HG02798 (cell line): ENCODE measurements at regions not wholly inside any gene's neighbourhood (a gene's known extent, or its start where the extent isn't known, plus 50 kb on each side); places are given as distances from the start of the nearest gene placed in this dataset.

ENCODE experiments used
- ATAC-seq: cut with Tn5 transposase; IDR thresholded peaks from one replicate; pipeline ENCODE4 v1.9.1; 2021; ENCODE audit warnings: mild to moderate bottlenecking; ENCODE audit not compliant: unreplicated experiment, poor library complexity

DNA sequence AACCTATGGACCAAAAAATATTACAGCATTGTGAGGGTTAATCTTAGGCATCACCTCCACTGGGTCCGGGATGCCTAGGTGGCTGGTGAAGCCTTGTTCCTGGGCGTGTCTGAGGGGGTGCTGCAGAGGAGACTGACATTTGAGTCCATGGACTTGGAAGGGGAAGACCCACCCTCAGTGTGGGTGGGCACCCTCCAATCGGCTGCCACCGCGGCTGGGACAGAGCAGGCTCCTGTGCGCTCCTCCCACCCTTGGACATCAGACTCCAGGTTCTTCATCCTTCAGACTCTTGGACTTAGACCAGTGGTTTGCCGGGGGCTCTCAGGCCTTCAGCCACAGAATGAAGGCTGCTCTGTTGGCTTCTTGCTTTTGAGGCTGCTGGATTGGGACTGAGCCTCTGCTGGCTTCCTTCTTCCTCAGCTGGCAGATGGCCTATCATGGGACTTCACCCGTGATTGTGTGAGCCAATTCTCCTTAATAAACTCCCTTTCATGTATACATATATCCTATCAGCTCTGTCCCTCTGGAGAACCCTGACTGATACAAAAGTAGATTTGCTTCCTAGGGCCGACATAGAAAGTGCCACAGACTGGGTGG, 113.1 kb downstream of the TTLL2 start:
- ATAC-seq: no peak

DNA sequence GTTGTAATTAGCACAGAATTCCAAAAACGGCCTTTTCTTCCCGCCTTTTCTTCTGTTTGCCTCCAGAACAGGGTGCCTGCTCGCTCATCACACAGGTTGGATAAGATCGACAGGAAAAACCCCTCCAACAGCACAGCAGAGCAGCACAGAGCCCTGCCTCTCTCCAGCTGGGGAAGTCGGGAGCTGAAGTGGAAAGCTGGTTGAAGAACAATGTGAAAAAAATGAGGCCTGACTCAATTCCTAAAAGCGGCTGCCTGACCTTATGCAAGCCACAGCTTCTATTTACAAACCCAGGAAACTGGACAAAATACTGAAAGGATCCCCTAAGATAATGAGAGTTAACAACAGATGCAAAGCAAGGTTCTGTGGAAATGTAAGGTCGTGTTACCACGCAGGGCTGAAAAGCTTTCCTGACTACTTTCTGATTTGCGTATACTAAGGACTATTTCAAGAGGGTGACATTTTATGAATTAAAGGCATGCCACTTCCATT, 116.9 kb downstream of the TTLL2 start:
- no peak for ATAC-seq

DNA sequence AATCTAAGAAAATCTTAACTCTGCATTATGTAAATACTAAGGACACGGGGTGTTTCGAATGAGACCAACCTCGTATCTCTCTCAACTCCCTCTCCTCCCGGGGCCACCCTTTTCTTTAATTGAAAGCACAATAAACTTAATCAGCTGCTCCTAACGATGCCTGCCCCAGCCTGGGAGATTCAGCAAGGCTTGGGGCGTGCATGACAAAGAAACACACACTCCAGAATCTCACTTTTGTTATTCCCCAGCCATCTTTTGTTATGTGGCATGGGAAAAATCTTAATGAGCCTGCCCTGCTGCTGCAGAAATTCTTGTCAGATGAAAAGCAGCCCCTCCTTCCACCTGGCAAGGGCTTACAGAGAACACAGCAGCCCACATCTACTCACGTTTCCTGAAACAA, 117.4 kb downstream of the TTLL2 start:
- ATAC-seq: no peak

DNA sequence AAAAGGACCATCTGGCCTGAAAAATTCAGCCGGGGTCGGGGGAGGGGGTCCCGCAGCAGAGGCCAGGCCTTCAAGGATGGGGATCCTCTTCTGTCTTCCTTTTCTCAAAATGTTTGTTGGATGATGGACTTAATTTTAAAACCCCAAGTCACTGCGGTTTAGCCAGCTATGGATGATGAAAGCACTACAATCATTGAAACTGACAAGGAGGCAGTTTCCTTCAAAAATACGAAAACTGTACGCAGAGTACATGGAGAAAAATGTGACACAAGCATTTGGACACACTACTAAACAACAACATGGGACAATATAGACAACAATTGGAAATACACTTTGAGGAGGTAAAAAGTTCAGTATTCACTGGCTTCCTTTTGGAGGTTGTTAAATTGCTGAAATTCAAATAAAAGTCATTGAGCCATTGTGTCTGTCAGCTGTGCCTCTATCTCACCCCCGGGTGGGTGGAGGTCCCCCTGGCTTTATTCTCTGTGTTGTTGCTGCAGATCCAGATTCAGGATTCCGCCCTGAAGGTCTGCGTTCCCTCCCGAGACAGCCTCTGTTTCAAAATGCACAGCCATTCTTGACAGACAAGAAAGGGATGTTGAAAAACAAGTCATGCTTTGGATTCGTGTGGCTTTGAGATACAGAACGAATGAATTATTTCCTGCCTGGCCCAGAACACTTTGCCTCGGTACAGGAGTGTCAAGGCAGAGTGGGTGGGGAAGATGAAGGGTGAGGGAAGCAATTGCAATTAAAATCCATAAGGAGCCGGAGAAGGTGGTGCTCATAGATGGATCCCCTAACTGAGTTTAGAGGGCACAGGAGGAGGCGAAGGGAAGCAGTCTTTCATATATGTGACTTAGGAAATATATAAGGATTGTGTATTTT, 118.2 kb downstream of the TTLL2 start:
- no peak for ATAC-seq

DNA sequence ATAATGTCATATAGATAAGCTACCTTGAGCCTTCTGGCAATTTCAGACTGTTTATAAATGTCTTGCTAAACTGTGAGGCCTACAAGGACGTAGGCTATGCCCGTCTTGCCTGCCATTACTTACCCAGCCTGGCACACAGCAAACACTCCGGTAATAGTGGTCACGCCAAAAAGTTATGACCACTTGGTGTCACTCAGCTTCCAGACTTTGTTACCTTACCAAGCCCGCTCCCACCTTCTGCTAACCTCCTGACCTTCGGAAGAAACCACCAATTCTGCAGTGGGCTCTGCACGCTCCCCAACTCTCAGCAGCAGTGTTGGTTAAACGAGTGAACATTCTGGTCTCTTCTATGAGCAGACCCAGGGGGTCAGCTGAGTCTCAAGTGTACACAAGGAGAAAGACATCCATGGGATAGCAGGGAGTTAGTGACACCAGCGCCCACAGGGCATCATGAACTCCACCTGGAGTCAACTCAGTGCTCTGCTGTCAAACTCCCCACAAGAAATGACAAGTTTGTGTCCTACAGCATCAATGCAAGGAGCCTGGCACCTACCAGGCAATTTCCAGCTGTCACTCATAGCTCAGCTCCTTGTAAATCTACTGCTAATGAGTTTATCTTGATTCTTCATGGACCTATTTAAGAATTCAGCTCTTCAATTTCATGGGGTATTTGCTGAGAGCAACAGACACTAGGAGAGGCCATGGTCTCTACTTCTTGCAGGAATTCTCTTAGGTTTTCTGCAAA, 119.9 kb downstream of the TTLL2 start:
- no peak for ATAC-seq

DNA sequence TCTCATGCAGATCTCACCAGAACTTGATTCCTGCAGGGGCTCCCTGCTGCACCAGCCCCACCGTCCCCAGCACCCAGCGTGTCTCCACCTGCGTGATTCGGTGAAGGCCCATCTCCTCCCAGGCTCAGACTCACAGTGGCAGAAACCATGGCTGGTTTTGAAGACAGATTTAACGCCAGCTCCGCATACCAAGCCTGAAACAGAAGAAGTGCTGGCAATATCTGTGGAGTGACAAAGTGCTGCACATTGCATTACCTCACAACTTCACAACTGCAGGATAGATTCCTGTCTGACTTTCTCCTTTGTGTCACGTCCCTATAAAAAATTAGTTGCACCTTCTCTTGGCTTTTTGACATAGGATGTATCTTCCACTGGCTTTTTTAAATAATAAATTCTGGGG, 120.7 kb downstream of the TTLL2 start:
- no peak for ATAC-seq

DNA sequence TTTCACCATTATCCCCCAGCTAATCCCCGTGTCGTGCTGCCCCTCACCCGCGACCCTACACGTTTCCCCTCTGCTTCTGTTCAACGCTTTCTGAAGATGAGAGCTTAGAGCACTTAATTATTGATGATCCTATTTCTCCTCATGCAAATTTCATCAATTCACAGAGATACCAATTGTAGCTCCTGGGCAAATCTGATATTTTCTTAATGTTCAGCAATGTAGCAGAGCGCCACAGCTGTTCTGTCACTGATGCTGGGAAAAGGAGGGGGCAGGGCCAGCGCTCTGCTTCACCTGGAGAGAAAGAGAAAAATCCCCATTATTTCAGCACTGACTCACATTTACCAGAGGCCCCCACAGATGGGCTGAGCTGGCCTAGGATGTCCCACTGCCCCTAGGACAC, 121.2 kb downstream of the TTLL2 start:
- no peak for ATAC-seq

DNA sequence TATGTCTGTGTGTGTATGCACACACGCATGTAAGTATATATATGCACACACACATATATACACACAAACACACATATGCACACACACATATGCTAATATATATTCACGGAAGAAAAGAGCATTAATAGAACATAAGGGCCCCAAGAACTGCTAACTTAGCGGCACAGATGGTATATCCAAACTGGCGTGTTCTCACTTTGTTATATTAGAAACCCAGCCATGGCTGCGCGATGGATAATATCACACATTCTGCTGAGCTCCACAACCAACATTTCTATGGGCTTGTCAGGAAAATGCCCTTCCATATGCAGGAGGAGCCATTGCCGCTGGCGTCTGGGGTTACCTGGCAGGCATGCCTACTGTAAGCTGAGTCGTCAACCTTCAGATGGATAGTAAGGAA, 122.1 kb downstream of the TTLL2 start:
- no peak for ATAC-seq

DNA sequence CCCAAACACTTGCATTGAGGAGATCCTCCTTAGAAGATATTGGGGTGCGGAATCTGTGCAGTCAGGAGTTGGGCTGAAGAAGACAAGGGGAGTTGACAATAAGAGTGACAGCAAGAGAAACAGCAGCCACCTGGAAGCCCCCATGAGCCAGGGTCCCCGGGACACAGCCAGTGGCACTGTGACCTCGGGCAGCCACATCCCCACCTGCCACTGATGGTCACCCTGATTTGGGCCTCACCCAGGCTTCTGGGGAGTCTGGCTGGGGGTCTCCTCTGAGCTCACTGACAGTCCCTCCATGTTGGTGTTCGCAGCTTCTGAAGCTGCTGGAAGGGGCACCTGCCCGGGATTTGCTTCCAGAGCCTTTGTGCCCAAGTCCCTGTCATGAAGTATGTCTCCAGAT, 123.5 kb downstream of the TTLL2 start:
- no peak for ATAC-seq

DNA sequence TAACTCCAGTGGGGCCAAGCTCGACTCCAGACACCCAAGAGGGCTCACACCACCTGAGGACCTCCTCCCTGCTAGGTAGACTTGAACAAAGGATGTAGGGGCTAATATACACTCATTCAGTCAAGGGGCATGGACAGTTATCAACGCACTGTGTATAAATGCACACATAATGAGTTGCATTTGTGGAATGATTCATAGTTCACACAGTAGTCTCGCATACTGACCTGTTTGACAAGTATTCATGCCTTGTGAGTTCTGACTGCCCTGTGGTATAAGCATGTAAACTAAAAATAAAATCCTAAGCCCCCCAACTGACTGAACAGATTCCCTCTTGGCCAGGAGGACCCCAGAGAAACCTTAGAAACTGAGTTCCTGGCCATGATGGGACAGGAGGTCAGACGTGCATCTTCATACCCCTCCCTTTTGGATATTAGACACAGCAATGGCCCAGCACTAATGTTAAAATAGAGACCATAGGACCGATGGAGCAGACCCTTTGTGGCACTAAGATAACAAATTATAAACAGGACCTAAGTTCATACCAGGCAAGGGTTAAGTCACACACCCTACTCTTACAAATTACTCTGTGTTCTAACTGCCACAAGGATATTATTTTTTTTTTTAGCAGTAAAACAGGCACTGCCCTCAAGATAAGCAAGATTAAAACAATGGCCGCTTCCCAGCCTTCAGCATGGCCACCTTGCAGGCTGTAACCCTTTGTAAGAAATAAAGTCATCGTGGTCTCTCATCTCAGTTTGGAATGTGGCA, 124.4 kb downstream of the TTLL2 start:
- no peak for ATAC-seq

DNA sequence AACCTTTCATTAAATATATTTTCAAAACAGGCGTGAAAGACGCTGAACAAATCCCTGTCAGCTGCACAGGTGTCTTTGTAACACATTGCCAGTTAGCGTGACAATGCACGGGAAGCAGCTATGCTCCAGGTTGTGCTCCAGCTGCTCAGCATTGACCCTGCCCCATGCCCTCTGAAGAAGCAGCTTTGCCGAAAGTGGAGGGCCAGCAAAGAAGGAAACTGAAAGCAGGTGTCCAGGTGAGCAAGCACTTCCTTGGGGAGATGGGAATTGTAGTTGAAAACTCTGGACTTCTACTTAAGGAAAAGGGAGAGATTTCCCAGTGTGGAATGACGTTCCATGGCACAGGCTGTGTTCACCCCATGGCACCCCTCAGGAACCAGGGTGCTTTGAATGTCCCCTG, 125.7 kb downstream of the TTLL2 start:
- no peak for ATAC-seq

DNA sequence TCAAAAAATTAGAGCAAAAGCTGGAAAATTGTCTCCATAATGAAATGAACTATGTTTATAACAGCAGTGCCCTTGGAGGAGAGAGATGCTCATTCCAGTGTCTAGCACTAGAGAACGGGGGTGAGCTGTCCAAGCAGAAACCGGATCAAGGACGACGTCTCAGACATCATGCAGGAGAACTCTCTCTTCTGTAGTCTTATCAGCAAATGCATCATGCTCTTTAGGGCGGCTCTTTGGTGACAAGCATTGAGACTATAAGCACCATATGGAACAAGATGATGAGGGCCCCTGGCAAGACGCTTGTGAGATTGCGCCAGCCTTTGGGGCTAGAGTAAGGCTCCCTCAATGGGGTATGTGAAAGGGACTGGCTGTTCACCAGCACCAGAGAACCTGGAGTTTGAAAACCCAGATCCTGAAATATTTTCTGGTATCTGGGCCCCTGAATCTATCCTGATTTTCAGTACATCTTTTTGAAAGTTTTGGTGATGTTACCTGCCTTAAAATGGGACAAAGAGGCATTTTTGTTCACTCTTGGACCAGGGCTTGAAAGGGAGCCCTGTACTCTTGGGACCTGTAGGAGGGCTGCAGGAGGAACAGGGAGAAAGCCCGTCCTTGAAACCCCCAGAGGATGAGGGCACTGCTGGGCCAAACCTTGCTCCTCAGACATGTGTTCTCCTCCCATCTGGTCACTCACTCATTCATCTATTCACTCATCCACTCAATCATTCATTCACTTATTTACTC, 127.6 kb downstream of the TTLL2 start:
- ATAC-seq: no peak

DNA sequence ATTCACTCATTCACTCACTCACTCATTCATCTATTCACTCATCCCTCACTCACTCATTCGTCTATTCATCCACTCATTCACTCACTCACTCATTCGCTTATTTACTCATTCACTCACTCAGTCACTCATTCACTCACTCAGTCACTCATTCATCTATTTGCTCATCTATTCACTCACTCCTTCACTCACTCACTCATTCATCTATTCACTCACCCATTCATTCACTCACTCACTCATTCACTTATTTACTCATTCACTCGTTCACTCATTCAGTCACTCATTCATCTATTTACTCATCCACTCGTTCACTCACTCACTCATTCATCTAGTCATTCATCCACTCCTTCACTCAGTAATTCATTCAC, 128.2 kb downstream of the TTLL2 start:
- no peak for ATAC-seq

DNA sequence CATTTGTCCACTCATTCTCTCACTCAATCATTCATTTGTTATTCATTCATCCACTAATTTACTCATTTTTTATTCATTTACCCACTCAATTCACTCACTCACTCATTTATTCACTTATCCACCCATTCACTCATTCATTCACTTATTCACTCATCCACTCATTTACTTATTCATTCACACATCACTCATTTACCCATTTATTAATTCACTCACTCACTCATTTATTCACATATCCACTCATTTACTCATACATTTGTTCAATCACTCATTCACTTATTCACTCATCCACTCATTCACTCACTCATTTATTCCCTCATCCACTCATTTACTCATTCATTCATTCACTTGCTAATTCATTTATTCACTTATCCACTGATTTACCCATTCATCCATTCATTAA, 129.1 kb downstream of the TTLL2 start:
- ATAC-seq: no peak

DNA sequence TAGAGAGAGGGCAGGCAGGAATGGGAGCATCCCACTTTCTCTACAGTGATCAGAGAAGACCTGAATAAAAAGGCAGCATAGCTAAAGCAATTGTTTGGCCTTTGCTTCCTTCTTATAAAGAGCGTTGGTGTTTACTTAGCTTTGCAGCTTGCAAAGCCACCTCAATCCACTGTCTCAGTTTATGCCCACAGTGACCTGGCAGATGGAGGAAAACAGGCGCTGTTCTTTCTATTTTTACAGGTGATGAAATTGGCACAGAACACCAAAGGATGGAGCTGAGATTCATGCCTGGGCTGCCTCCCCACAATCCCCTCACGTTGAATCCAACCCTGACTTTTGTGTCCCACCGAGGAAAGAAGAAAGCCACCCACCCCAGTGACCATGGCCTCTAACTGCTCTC, 130.5 kb downstream of the TTLL2 start:
- no peak for ATAC-seq

DNA sequence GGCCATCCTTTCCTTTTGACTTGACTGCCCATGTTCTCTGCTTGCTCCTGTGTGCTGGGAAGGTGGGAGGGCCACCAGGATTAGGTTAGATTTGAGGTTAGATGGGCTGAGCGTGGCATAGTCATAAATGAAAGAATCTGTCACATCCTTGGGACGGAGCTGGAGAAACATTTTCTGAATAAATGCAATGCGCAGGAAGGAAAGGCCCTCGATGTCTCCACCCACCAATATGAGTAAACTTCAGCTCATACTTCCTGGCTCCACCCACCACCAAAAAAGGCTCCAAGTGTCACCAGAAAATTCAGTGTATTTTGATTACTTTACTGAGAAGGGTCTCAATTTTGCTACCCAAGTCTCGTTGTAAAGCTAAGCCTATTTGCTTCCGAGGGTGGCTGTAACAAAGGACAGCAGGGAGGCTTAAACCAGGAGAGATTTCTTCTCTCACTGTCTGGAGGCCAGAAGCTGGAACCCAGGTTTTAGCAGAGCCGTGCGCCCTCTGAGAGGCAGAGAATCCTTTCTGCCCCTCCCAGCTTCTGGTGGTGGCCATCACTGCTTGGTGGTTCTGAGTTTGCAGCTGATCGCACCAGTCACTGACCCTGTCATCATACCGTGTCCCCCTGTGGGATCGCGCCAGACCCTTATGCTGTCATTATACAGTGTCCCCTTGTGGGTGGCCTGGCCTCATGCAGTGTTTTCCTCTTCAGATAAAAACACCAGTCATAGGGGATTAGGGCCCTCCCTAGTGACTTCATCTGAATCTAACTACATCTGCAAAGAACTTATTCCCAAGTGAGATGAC, 137.8 kb downstream of the TTLL2 start:
- ATAC-seq: no peak

DNA sequence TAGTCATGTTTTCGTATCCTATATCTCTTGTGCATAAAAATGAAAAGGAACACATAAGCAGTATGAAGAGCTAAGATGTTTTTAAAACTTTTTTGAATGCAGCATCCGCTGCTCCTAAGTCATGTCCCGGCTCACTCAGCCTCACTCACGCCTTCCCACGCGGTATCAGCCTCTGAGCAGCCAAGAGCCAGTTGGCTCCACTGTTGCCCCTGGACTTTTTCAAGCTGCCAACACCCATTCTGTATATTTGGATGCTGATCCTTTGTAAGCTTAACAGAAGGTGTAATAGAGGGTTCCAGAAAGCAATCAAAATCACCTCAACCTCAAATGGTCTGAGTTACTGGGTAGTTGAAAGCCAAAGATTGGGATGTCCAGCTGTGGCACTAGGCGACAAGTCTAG, 139.3 kb downstream of the TTLL2 start:
- no peak for ATAC-seq

DNA sequence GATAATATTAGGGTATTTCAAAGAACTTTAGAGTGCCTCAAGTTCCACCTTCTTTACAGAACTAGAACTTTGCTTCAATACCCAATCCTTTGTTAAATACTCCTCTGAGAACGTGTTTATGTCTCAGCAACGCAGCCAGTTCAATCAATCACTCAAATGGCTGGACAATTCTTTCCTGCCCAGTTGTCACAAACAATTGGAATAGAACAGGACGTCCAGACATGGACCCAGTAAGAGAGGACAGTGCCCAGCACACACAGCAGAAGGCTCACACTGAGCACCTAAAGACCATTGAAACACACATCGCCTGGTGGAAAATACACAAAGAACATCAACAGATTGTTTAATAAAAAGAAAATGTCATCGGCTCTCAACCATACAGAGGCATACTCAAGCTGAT, 140.6 kb downstream of the TTLL2 start:
- ATAC-seq: no peak

DNA sequence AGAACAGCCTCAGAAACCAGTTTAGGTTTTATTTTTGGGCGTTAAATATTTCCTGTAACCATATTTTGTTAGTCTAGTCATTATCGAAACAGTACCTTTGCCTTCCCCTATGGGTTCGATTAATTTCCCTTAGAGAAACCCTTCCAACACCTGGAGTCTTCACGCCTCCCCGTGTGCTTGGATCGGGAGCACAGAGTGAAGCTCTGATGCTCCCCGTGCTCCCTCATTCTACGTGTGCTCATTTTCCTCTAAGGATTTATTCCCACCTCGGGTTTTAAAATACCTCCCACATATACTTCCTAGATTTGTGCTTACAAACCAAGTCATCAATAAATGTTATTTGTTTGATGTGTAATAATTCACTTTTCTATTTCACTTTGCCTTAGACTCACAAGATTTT, 142.4 kb downstream of the TTLL2 start:
- ATAC-seq: no peak
